GM12892 (cell line): ENCODE measurements at regions not wholly inside any gene's neighbourhood (a gene's known extent, or its start where the extent isn't known, plus 50 kb on each side); places are given as distances from the start of the nearest gene placed in this dataset.

Experiments used
- DNase-seq: peaks from one replicate; pipeline ENCODE4 v3.0.0; 2011; ENCODE audit not compliant: insufficient read length
- FAIRE-seq: peaks from 2 replicates; lab custom pipeline; 2011; peaks lifted over from hg19 to GRCh38; lab: Jason Lieb, UNC
- POLR2A ChIP-seq: IDR thresholded peaks from 2 replicates; pipeline ENCODE4 v1.6.1; 2011; ENCODE audit warnings: low read depth, low read length, control low read depth
- POLR2AphosphoS5 ChIP-seq: IDR thresholded peaks from 2 replicates; pipeline ENCODE4 v1.6.1; 2011; ENCODE audit warnings: low read depth, low read length, control low read depth
- TAF1 ChIP-seq: IDR thresholded peaks from 2 replicates; pipeline ENCODE4 v1.6.1; 2011; ENCODE audit warnings: low read depth, mild to moderate bottlenecking, control low read depth, low read length, borderline replicate concordance

DNA sequence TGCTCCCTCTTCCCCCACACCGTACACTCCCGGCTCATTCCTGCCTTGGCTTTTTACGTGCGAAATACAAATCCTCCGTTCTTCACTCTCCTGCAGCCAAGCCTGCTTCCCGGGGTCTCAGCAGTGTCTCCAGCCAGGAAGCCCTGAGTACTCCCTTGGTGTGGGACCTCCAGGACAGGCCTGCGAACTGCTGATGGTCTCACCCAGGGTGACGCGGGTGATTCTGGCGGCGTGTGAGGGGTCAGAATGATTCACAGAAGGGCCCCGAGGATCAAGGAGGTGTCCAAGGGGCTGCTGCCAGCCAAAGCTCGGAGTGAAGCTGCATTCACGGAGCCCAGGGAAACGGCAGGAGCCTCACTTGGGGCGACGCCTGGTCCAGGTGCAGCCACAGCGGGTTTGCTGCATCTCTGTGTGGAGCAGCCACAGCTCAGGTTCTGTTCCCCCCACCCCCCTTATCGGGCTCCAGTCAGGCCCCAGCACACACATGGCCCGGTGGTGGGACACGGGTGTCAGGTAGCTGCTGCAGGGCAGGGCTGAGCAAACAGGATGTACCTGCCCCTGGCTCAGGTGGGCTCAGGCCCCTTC lies 337.7 kb upstream of the MYT1L start:
- no peak for TF ChIP-seq POLR2AphosphoS5
- TF ChIP-seq TAF1: no peak
- TF ChIP-seq POLR2A: no peak
- no peak for DNase-seq
- no peak for FAIRE-seq

- TF ChIP-seq POLR2AphosphoS5 (no peak), POLR2A (no peak), TAF1 (no peak)
- FAIRE-seq (no peak), DNase-seq (no peak)
These were observed 336.6 kb upstream of the MYT1L start for GRCh38 chr2:2667690-2668089.

DNA sequence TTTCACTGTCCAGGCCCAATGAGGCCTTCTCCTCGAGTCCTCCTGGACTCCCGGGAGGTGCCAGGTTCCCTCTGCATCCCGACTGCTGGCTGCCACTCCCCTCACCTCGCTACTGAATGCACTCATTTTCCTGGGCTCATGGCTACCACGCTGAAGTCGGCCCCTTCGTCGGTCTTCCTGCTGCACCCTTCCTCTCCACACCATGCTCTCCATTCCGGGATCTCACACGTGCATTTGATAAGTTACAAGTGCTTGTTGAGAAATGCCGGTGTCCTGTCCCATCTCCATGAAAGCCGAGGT lies 334.7 kb upstream of the MYT1L start:
- TF ChIP-seq POLR2AphosphoS5 (no peak), TAF1 (no peak), POLR2A (no peak)
- FAIRE-seq (no peak), DNase-seq (no peak)

GRCh38 chr2:2664989-2665833 lies 334.1 kb upstream of the MYT1L start:
- no peak for FAIRE-seq
- no peak for TF ChIP-seq TAF1
- TF ChIP-seq POLR2AphosphoS5: no peak
- TF ChIP-seq POLR2A: no peak
- no peak for DNase-seq

DNA sequence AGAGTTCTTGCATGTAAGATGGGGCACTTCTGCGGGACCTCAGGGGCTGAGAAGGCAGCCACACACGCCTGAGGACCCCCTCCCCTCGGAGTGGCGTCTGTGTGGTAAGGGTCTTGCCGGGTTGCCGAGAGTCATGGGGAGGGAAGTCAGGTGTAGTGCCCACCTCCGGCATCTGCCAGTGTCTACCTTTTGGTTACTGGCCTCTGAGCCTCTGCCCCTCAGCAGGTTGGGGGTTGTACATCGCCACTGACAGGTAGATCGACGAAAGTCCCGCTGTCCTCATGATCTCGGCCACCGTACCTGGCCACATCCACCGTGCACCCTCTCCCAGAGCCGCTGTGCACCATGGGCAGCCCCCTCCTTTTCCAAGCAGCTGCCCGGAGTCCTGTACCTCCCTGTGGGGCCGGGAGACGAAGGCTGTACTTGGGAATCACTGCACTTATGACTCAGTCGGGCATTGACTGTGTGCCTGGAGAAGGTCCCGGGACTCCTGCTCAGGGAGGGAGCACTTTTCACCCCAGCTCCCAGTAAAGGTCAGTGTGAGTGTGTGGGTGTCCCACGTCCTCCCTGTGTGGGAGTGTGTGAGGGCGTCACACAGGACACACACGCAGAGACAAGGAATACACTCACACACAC lies 332.4 kb upstream of the MYT1L start:
- TF ChIP-seq TAF1 (no peak), POLR2A (no peak), POLR2AphosphoS5 (no peak)
- no peak for DNase-seq
- FAIRE-seq: no peak

DNA sequence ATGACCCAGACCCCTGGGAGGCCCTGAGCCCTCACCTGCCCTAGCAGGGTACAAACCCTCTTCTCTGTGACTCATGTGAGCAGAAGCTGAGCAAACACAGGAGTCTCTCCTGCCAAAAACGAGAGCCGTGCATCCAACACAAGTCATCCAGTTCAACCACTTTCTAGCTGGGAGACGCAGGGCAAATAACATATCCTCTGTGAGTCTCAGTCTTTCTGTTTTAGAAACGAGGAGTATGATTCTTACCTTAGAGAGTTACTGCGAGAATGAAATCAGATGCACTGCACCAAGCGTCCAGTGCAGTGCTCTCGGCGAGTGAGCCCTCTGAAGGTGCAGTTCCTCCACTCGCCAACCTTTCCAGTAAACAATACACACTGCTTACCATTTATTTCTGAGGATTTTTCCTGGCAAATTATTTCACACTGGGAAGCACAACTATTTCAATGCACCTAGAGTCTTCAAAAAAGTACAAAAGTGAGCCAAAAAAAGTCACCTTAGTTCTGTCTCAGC lies 331.8 kb upstream of the MYT1L start:
- no peak for TF ChIP-seq POLR2AphosphoS5
- no peak for DNase-seq
- FAIRE-seq: no peak

GRCh38 chr2:2662037-2662846 lies 331.2 kb upstream of the MYT1L start:
- TF ChIP-seq POLR2A (no peak), POLR2AphosphoS5 (no peak), TAF1 (no peak)
- FAIRE-seq (no peak), DNase-seq (no peak)

- no peak for FAIRE-seq
- TF ChIP-seq POLR2AphosphoS5 (no peak), POLR2A (no peak), TAF1 (no peak)
- no peak for DNase-seq
These were observed 329.8 kb upstream of the MYT1L start for GRCh38 chr2:2660789-2661355.

DNA sequence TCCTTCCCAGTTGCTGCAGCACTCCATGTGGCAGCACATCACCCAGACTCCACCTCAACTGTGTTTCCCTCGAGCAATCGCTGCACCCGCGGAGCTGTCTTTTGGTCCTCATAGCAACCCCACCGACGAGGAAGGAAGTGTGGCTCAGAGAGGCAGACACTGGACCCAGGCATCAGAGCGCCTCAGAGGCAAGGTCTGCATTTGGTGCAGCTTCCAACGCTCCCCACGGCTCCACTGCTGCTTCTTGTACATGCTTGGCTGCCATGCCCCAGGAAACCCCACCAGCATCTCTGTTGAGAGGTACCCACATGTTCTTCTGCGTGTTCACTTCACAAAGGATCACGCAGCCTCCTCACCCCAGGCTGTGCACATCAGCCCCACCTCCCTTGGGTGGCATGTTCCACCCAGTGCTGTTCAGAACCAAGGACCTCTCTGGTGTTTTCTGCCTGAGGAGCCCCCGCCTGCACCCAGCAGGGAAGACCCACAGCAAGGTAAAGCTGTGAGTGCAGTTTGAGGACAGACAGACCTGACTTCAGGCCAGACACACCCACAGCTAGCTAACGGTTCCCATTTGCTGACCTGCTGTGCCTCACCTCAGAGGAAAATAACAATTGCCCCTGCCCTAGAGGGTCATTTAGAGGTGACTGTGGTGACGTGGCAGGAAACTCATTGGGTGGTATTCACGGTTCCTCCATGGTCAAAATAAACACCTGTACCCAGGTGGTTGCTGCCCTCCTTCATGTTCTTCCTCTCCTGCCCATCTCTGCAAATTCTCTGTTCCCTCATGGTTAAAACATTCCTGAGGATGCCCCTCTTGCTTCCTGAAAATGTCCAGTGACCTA lies 326.3 kb upstream of the MYT1L start:
- DNase-seq: no peak
- FAIRE-seq: no peak
- no peak for TF ChIP-seq POLR2A
- no peak for TF ChIP-seq TAF1
- no peak for TF ChIP-seq POLR2AphosphoS5

- no peak for FAIRE-seq
- DNase-seq: no peak
- TF ChIP-seq POLR2AphosphoS5 (no peak), TAF1 (no peak), POLR2A (no peak)
These were observed 325.3 kb upstream of the MYT1L start for GRCh38 chr2:2656115-2657011.
